ENCODE measurements at regions not wholly inside any gene's neighbourhood (a gene's known extent, or its start where the extent isn't known, plus 50 kb on each side); places are given as distances from the start of the nearest gene placed in this dataset.

GRCh38 chr16:13586051-13586450 is 333.9 kb upstream of the ERCC4 start:
- TF ChIP-seq, protein P1, sequence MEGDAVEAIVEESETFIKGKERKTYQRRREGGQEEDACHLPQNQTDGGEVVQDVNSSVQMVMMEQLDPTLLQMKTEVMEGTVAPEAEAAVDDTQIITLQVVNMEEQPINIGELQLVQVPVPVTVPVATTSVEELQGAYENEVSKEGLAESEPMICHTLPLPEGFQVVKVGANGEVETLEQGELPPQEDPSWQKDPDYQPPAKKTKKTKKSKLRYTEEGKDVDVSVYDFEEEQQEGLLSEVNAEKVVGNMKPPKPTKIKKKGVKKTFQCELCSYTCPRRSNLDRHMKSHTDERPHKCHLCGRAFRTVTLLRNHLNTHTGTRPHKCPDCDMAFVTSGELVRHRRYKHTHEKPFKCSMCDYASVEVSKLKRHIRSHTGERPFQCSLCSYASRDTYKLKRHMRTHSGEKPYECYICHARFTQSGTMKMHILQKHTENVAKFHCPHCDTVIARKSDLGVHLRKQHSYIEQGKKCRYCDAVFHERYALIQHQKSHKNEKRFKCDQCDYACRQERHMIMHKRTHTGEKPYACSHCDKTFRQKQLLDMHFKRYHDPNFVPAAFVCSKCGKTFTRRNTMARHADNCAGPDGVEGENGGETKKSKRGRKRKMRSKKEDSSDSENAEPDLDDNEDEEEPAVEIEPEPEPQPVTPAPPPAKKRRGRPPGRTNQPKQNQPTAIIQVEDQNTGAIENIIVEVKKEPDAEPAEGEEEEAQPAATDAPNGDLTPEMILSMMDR (IDR thresholded peaks at IDR 0.05): no peak
- TF ChIP-seq POLR2A (IDR thresholded peaks at IDR 0.05; ENCODE audit: low read depth): no peak
- TF ChIP-seq POLR2AphosphoS5 (IDR thresholded peaks at IDR 0.05): no peak
